ENCODE measurements at regions not wholly inside any gene's neighbourhood (a gene's known extent, or its start where the extent isn't known, plus 50 kb on each side); places are given as distances from the start of the nearest gene placed in this dataset.

- no peak overlapping the region for H3K27ac Mint-ChIP-seq
- no peaks in the 10 kb centered on the region for H3K9me3 Mint-ChIP-seq
- DNase-seq (ENCODE audit: low spot score in 2 of 2), result no peak
- no peaks in the 10 kb centered on the region for H3K36me3 Mint-ChIP-seq
- no peak for ATAC-seq
These were observed 78.1 kb upstream of the SLC38A11 start for GRCh38 chr2:165033402-165033801.

GRCh38 chr2:165032559-165032958, 77.2 kb upstream of the SLC38A11 start:
- DNase-seq (ENCODE audit: low spot score in 2 of 2) (no peak), ATAC-seq (no peak)
- Mint-ChIP-seq H3K9me3 (no peaks in the 10 kb centered on the region), H3K36me3 (no peaks in the 10 kb centered on the region), H3K27ac (no peak overlapping the region)

GRCh38 chr2:165024199-165024598, 68.9 kb upstream of the SLC38A11 start:
- ATAC-seq (no peak), DNase-seq (ENCODE audit: low spot score in 2 of 2) (no peak)
- Mint-ChIP-seq H3K27ac (no peak overlapping the region), H3K9me3 (peaks cover 0 to 9% of the 10 kb centered on the region in 2 donors), H3K36me3 (peaks cover 0 to 5% of the 10 kb centered on the region in 2 donors)

- DNase-seq (ENCODE audit: low spot score in 2 of 2) (no peak), ATAC-seq (no peak)
- Mint-ChIP-seq H3K9me3 (peaks cover 0 to 9% of the 10 kb centered on the region in 2 donors), H3K27ac (no peak overlapping the region), H3K36me3 (peaks cover 0 to 5% of the 10 kb centered on the region in 2 donors)
These were observed 67.5 kb upstream of the SLC38A11 start for GRCh38 chr2:165022781-165023180.

GRCh38 chr2:165017966-165018596, 62.8 kb upstream of the SLC38A11 start:
- Mint-ChIP-seq H3K9me3 (no peaks in the 10 kb centered on the region), H3K27ac (no peak overlapping the region), H3K36me3 (peaks cover 0 to 5% of the 10 kb centered on the region in 2 donors)
- DNase-seq (ENCODE audit: low spot score in 2 of 2), result no peak
- ATAC-seq, result no peak

GRCh38 chr2:165016772-165017411, 61.6 kb upstream of the SLC38A11 start:
- H3K36me3 Mint-ChIP-seq, result peaks cover 0 to 5% of the 10 kb centered on the region in 2 donors
- peak in 1 of 2 donors; percentile 79 for ATAC-seq
- H3K27ac Mint-ChIP-seq, result no peak overlapping the region
- peak in 1 of 2 donors; percentile 4 for DNase-seq (ENCODE audit: low spot score in 2 of 2)
- H3K9me3 Mint-ChIP-seq, result no peaks in the 10 kb centered on the region

- H3K27ac Mint-ChIP-seq, result no peak overlapping the region
- ATAC-seq (peak; percentile 65 to 72), DNase-seq (ENCODE audit: low spot score in 2 of 2) (peak in 1 of 2 donors; percentile 70)
- peaks cover 0 to 2% of the 10 kb centered on the region in 2 donors for H3K36me3 Mint-ChIP-seq
- H3K9me3 Mint-ChIP-seq, result no peaks in the 10 kb centered on the region
These were observed 59.8 kb upstream of the SLC38A11 start for GRCh38 chr2:165015052-165015642.

- no peaks in the 10 kb centered on the region for H3K9me3 Mint-ChIP-seq
These were observed 58.8 kb upstream of the SLC38A11 start for GRCh38 chr2:165013944-165014619.

GRCh38 chr2:165011199-165011598, 55.9 kb upstream of the SLC38A11 start:
- ATAC-seq (no peak), DNase-seq (ENCODE audit: low spot score in 2 of 2) (no peak)

More at GRCh38 chr2:165013944-165014619, 58.8 kb upstream of the SLC38A11 start:
- ATAC-seq, result no peak
- no peak for DNase-seq (ENCODE audit: low spot score in 2 of 2)
- Mint-ChIP-seq H3K27ac (no peak overlapping the region), H3K36me3 (no peaks in the 10 kb centered on the region)

GRCh38 chr2:165010556-165010955, 55.2 kb upstream of the SLC38A11 start:
- Mint-ChIP-seq H3K36me3 (no peaks in the 10 kb centered on the region), H3K9me3 (no peaks in the 10 kb centered on the region), H3K27ac (no peak overlapping the region)
- no peak for DNase-seq (ENCODE audit: low spot score in 2 of 2)
- ATAC-seq, result no peak

More at GRCh38 chr2:165011199-165011598, 55.9 kb upstream of the SLC38A11 start:
- no peaks in the 10 kb centered on the region for H3K36me3 Mint-ChIP-seq
- no peaks in the 10 kb centered on the region for H3K9me3 Mint-ChIP-seq
- H3K27ac Mint-ChIP-seq, result no peak overlapping the region

- DNase-seq (ENCODE audit: low spot score in 2 of 2) (no peak), ATAC-seq (no peak)
- Mint-ChIP-seq H3K27ac (no peak overlapping the region), H3K36me3 (no peaks in the 10 kb centered on the region), H3K9me3 (no peaks in the 10 kb centered on the region)
These were observed 54.1 kb upstream of the SLC38A11 start for GRCh38 chr2:165009466-165009865.

- Mint-ChIP-seq H3K9me3 (no peaks in the 10 kb centered on the region), H3K36me3 (no peaks in the 10 kb centered on the region)
These were observed 53.5 kb upstream of the SLC38A11 start for GRCh38 chr2:165008730-165009315.

GRCh38 chr2:165007161-165007744, 51.9 kb upstream of the SLC38A11 start:
- H3K9me3 Mint-ChIP-seq, result no peaks in the 10 kb centered on the region
- no peak overlapping the region for H3K27ac Mint-ChIP-seq
- ATAC-seq (no peak), DNase-seq (ENCODE audit: low spot score in 2 of 2) (no peak)
- no peaks in the 10 kb centered on the region for H3K36me3 Mint-ChIP-seq

More at GRCh38 chr2:165008730-165009315, 53.5 kb upstream of the SLC38A11 start:
- H3K27ac Mint-ChIP-seq, result no peak overlapping the region
- ATAC-seq (no peak), DNase-seq (ENCODE audit: low spot score in 2 of 2) (no peak)

All from activated naive CD4-positive, alpha-beta T cell treated with anti-CD3 and anti-CD28 coated beads, Interleukin-2, amount 50 U/mL, for 72 hours (primary cell).